ENCODE measurements at regions not wholly inside any gene's neighbourhood (a gene's known extent, or its start where the extent isn't known, plus 50 kb on each side); places are given as distances from the start of the nearest gene placed in this dataset.

DNA sequence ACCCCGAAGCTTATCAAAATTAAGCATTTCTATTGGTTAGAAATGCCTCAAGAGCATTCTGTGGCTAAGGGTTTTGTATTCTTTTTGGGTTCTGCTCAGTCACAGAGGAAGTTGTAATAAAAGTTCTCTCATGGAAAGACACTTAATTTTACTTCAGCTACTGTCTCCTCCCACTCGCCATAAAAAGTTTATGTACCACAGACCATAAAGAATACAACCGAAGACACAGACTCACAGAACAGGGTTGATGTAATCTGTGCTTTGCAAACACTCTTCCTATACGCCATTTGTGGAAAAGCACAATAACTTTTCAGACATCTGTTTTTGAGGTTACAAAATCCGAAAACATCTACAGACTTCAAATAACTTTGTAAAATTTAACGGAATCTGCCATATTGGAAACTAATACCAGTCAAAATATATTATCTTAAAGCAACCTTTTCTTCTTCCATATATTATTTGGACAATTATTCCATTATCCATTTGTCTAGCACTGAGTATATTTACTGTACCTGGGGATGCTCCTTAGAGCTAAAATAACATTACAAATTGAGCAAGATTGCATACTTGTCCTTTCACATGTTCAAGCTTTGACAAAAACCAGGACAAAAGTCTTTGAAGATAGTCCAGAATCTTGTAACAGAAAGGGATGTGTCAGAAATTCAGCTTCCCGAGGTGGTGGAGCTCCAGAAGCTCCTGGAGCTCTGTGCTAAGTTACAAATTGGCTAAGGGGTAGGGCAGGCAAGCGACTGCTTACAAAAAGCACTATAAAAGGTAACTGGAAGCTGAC, 219.0 kb upstream of the MEOX2 start:
- H3K4me3 ChIP-seq (ENCODE audit: low read depth in 2 of 2, low read length in 2 of 2): no peak overlapping the region
- ATAC-seq: no peak
- no peak overlapping the region for H3K27ac ChIP-seq (ENCODE audit: low read length)
- H3K36me3 ChIP-seq (ENCODE audit: control insufficient read depth, insufficient read depth, low read length): no peaks in the 10 kb centered on the region
- in situ Hi-C loops (cut with HindIII; ENCODE audit: low pct_unique_long_range_greater_than_20kb, low sequenced_read_pairs): no loop called here
- H3K9me3 ChIP-seq (ENCODE audit: control insufficient read depth, insufficient read depth, low read depth, low read length): no peaks in the 10 kb centered on the region
- no peaks in the 10 kb centered on the region for H3K27me3 ChIP-seq (ENCODE audit: control insufficient read depth, insufficient read depth, low read length)
- intact Hi-C loops (cut with micrococcal nuclease; ENCODE audit: unreplicated experiment): no loop called here
- CTCF ChIA-PET: interaction anchor here (0.5 kb wide), 1 partner anchor 150 kb away, joined by 3 read pairs; no protein-coding TSS in a partner anchor
- no peak for DNase-seq (ENCODE audit: low read depth, low spot score)
- TF ChIP-seq SIN3A (IDR thresholded peaks at IDR 0.05; ENCODE audit: borderline replicate concordance, insufficient read depth, low read depth, low read length) (no peak), TCF7L2 (IDR thresholded peaks at IDR 0.05; ENCODE audit: low read depth, low read length) (no peak), POLR2AphosphoS5 (IDR thresholded peaks at IDR 0.05; ENCODE audit: low read depth, low read length) (no peak)
- TF ChIP-seq, protein P1, sequence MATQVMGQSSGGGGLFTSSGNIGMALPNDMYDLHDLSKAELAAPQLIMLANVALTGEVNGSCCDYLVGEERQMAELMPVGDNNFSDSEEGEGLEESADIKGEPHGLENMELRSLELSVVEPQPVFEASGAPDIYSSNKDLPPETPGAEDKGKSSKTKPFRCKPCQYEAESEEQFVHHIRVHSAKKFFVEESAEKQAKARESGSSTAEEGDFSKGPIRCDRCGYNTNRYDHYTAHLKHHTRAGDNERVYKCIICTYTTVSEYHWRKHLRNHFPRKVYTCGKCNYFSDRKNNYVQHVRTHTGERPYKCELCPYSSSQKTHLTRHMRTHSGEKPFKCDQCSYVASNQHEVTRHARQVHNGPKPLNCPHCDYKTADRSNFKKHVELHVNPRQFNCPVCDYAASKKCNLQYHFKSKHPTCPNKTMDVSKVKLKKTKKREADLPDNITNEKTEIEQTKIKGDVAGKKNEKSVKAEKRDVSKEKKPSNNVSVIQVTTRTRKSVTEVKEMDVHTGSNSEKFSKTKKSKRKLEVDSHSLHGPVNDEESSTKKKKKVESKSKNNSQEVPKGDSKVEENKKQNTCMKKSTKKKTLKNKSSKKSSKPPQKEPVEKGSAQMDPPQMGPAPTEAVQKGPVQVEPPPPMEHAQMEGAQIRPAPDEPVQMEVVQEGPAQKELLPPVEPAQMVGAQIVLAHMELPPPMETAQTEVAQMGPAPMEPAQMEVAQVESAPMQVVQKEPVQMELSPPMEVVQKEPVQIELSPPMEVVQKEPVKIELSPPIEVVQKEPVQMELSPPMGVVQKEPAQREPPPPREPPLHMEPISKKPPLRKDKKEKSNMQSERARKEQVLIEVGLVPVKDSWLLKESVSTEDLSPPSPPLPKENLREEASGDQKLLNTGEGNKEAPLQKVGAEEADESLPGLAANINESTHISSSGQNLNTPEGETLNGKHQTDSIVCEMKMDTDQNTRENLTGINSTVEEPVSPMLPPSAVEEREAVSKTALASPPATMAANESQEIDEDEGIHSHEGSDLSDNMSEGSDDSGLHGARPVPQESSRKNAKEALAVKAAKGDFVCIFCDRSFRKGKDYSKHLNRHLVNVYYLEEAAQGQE (IDR thresholded peaks at IDR 0.05; ENCODE audit: insufficient read depth in 1 of 2, low read depth in 2 of 2, low read length in 1 of 2): no peak
- TF ChIP-seq, protein P2, sequence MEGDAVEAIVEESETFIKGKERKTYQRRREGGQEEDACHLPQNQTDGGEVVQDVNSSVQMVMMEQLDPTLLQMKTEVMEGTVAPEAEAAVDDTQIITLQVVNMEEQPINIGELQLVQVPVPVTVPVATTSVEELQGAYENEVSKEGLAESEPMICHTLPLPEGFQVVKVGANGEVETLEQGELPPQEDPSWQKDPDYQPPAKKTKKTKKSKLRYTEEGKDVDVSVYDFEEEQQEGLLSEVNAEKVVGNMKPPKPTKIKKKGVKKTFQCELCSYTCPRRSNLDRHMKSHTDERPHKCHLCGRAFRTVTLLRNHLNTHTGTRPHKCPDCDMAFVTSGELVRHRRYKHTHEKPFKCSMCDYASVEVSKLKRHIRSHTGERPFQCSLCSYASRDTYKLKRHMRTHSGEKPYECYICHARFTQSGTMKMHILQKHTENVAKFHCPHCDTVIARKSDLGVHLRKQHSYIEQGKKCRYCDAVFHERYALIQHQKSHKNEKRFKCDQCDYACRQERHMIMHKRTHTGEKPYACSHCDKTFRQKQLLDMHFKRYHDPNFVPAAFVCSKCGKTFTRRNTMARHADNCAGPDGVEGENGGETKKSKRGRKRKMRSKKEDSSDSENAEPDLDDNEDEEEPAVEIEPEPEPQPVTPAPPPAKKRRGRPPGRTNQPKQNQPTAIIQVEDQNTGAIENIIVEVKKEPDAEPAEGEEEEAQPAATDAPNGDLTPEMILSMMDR (IDR thresholded peaks at IDR 0.05): no peak
- no peaks in the 10 kb centered on the region for H3K4me1 ChIP-seq (ENCODE audit: control insufficient read depth, insufficient read depth, low read length)
- POLR2A ChIA-PET: no interaction called here
- no TSS peak for BruUV-seq (replicated peaks)

DNA sequence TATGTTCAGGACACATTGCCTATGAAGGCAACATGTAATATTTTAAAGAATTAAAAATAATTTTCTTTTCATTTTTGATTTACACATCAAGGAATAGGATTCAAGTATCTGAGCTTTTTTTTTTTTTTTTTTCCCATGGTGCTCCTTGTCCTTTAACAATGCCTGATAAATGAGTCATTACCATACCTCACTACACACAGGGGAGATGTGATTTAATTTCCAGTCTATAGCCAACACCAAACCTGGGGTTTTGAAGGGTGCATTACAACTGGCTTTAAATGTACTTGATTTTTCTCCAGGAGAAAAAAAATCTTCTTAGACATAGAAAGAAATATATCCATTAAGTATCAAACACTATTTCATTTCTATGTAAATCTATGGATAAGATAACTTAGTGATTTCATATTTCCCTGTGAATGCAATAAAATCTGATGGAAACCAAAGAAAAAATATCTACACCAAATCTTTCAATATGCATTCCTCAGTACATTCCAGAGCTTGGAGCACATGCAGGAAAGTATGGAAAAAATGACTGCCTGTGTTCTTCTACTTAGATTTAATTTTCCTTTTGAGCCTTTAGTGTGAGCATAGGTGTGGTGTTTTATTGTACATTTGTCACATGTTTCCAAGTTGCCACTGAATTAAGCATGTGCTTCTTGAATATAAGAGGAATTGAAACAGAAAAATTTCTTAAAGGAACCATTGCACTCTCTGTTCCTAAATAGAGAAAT, 204.8 kb upstream of the MEOX2 start:
- Histone ChIP-seq H3K9me3 (ENCODE audit: control insufficient read depth, insufficient read depth, low read depth, low read length) (0 out of 2 replicates have a peak, but pooled peaks cover 4% of the 10 kb centered on the region), H3K4me1 (ENCODE audit: control insufficient read depth, insufficient read depth, low read length) (no peaks in the 10 kb centered on the region), H3K27me3 (ENCODE audit: control insufficient read depth, insufficient read depth, low read length) (no peaks in the 10 kb centered on the region), H3K27ac (ENCODE audit: low read length) (no peak overlapping the region), H3K4me3 (ENCODE audit: low read depth in 2 of 2, low read length in 2 of 2) (no peak overlapping the region), H3K36me3 (ENCODE audit: control insufficient read depth, insufficient read depth, low read length) (no peaks in the 10 kb centered on the region)
- BruUV-seq (replicated peaks): no TSS peak
- intact Hi-C loops (cut with micrococcal nuclease; ENCODE audit: unreplicated experiment): no loop called here
- CTCF ChIA-PET: interaction anchor here (0.6 to 0.7 kb wide), 2 partner anchors 21 to 1218 kb away, joined by 7 to 8 read pairs; no protein-coding TSS in a partner anchor
- ATAC-seq: no peak
- TF ChIP-seq SIN3A (IDR thresholded peaks at IDR 0.05; ENCODE audit: borderline replicate concordance, insufficient read depth, low read depth, low read length): no peak
- TF ChIP-seq POLR2AphosphoS5 (IDR thresholded peaks at IDR 0.05; ENCODE audit: low read depth, low read length): no peak
- in situ Hi-C loops (cut with HindIII; ENCODE audit: low pct_unique_long_range_greater_than_20kb, low sequenced_read_pairs): no loop called here
- no peak for DNase-seq (ENCODE audit: low read depth, low spot score)
- POLR2A ChIA-PET: interaction anchor here (0.6 kb wide), 1 partner anchor 202 kb away, joined by 5 read pairs; no protein-coding TSS in a partner anchor

Measured in Panc1 (cell line).